ENCODE measurements at regions not wholly inside any gene's neighbourhood (a gene's known extent, or its start where the extent isn't known, plus 50 kb on each side); places are given as distances from the start of the nearest gene placed in this dataset.

DNA sequence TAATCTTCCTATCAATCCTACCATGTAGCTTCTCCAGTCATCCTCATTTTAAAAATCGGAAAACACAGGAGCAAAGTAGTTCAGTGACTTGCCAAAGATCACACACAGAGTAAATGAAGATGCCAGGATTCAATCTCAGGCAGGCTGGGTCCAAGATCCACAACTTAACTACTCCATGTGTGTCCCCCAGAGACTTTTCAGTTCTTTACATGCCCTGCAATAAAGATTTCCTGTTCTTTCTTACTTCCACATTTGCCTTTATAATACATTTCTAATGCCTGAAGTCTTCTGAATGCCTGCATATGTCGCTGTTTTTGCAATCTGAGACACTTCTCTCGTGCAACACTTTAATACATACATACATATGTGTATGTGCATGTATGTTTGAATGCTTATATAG is 121.7 kb upstream of the MARCKS start:
- Mint-ChIP-seq H3K27ac (no peak overlapping the region), H3K36me3 (ENCODE audit: low read depth) (no peaks in the 10 kb centered on the region), H3K27me3 (peaks cover 4% of the 10 kb centered on the region), H3K4me1 (ENCODE audit: low read depth) (peaks cover 9% of the 10 kb centered on the region), H3K4me3 (no peak overlapping the region), H3K9me3 (no peaks in the 10 kb centered on the region)

- H3K27ac Mint-ChIP-seq, result no peak overlapping the region
- peaks cover 9% of the 10 kb centered on the region for H3K4me1 Mint-ChIP-seq (ENCODE audit: low read depth)
- H3K4me3 Mint-ChIP-seq, result no peak overlapping the region
- no peaks in the 10 kb centered on the region for H3K36me3 Mint-ChIP-seq (ENCODE audit: low read depth)
- H3K27me3 Mint-ChIP-seq, result peaks cover 3% of the 10 kb centered on the region
- H3K9me3 Mint-ChIP-seq, result no peaks in the 10 kb centered on the region
These were observed 120.2 kb upstream of the MARCKS start for GRCh38 chr6:113736978-113737377.

- H3K27me3 Mint-ChIP-seq, result no peaks in the 10 kb centered on the region
- no peak overlapping the region for H3K4me3 Mint-ChIP-seq
- no peaks in the 10 kb centered on the region for H3K9me3 Mint-ChIP-seq
- H3K36me3 Mint-ChIP-seq (ENCODE audit: low read depth), result no peaks in the 10 kb centered on the region
- no peak overlapping the region for H3K27ac Mint-ChIP-seq
- H3K4me1 Mint-ChIP-seq (ENCODE audit: low read depth), result peaks cover 9% of the 10 kb centered on the region
These were observed 118.0 kb upstream of the MARCKS start for GRCh38 chr6:113739041-113739655.

DNA sequence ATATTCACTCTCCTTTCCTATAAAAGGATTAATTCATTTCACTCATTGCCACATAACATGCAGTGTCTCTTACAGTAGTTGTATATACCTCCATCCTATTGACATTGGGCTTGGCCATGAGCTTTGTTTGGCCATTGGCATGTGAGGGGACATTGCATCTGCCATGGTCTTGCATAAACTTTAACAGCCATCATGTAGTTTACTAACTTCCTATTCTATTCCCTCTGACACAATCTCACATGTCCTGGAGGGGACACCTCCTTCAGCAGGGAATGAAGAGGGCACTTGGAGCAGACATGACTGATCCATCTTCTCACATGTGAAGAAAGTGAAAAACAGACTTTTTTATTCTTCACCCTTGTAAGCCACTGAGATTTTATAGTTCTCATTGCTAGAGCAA is 115.5 kb upstream of the MARCKS start:
- Mint-ChIP-seq H3K4me3 (no peak overlapping the region), H3K27ac (no peak overlapping the region), H3K27me3 (no peaks in the 10 kb centered on the region), H3K36me3 (ENCODE audit: low read depth) (no peaks in the 10 kb centered on the region), H3K9me3 (no peaks in the 10 kb centered on the region), H3K4me1 (ENCODE audit: low read depth) (no peaks in the 10 kb centered on the region)

DNA sequence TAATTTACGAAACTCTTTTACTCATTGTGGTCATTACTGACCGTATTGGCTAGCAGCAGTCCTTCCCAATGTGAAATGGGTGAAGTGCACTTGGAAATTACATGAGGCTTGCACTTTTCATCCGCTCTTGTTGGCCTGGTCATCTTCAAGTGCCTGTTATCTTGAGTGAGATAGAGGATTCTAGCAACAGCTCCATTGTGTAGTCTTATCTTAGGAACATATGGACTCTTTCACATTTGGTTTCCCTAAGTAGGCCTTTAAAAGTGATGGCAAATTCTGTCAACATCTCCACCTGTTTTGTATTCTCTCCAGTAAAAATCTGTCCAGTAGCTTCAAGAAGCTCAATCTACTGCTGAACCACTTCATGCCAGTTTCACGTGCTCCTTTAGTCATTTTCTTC is 114.8 kb upstream of the MARCKS start:
- Mint-ChIP-seq H3K9me3 (no peaks in the 10 kb centered on the region), H3K27me3 (no peaks in the 10 kb centered on the region), H3K4me1 (ENCODE audit: low read depth) (no peaks in the 10 kb centered on the region), H3K36me3 (ENCODE audit: low read depth) (no peaks in the 10 kb centered on the region), H3K4me3 (no peak overlapping the region), H3K27ac (no peak overlapping the region)

GRCh38 chr6:113744861-113745260 is 112.3 kb upstream of the MARCKS start:
- Mint-ChIP-seq H3K9me3 (no peaks in the 10 kb centered on the region), H3K27ac (no peak overlapping the region), H3K4me1 (ENCODE audit: low read depth) (no peaks in the 10 kb centered on the region), H3K36me3 (ENCODE audit: low read depth) (no peaks in the 10 kb centered on the region), H3K4me3 (no peak overlapping the region), H3K27me3 (no peaks in the 10 kb centered on the region)

GRCh38 chr6:113750151-113750855 is 106.8 kb upstream of the MARCKS start:
- no peak overlapping the region for H3K27ac Mint-ChIP-seq
- no peaks in the 10 kb centered on the region for H3K27me3 Mint-ChIP-seq
- H3K9me3 Mint-ChIP-seq, result no peaks in the 10 kb centered on the region
- H3K4me1 Mint-ChIP-seq (ENCODE audit: low read depth), result no peaks in the 10 kb centered on the region
- H3K4me3 Mint-ChIP-seq, result no peak overlapping the region
- no peaks in the 10 kb centered on the region for H3K36me3 Mint-ChIP-seq (ENCODE audit: low read depth)

DNA sequence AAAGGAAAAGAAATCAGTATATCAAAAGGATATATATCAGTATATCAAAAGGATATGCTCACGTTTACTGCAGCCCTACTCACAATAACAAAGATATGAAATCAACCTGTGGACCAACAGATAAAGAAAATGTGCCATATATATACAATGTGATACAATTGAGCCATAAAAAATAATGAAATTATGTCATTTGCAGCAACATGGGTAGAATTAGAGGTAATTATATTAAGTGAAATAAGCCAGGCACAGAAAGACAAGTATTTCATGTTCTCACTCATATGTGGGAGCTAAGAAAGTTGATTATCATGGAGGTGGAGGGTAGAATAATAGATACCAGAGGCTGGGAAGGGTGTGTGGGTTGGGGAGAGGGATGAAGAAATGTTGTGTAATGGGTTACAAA is 102.9 kb upstream of the MARCKS start:
- no peaks in the 10 kb centered on the region for H3K9me3 Mint-ChIP-seq
- no peaks in the 10 kb centered on the region for H3K4me1 Mint-ChIP-seq (ENCODE audit: low read depth)
- H3K36me3 Mint-ChIP-seq (ENCODE audit: low read depth), result no peaks in the 10 kb centered on the region
- H3K4me3 Mint-ChIP-seq, result no peak overlapping the region
- H3K27me3 Mint-ChIP-seq, result no peaks in the 10 kb centered on the region
- H3K27ac Mint-ChIP-seq, result no peak overlapping the region

- Mint-ChIP-seq H3K9me3 (no peaks in the 10 kb centered on the region), H3K27me3 (no peaks in the 10 kb centered on the region), H3K4me3 (no peak overlapping the region), H3K36me3 (ENCODE audit: low read depth) (no peaks in the 10 kb centered on the region), H3K4me1 (ENCODE audit: low read depth) (no peaks in the 10 kb centered on the region), H3K27ac (no peak overlapping the region)
These were observed 101.5 kb upstream of the MARCKS start for GRCh38 chr6:113755449-113756289.

GRCh38 chr6:113756290-113756665 is 100.9 kb upstream of the MARCKS start:
- H3K27me3 Mint-ChIP-seq, result no peaks in the 10 kb centered on the region

DNA sequence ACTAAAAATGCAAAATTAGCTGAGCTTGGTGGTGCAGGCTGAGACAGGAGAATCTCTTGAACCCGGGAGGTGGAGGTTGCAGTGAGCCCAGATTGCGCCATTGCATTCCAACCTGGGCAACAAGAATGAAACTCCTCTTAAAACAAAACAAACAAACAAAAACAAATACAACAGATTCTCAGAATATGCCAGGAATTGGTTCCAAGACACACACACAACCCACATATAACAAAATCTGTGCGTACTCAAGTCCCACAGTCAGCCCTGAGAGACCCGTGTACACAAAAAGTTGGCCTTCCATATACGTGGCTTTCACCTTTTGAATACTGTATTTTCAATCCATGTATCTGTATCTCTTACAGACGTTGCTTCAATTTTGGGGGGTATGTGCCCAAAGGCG is 98.9 kb upstream of the MARCKS start:
- H3K27me3 Mint-ChIP-seq, result no peaks in the 10 kb centered on the region
- no peak overlapping the region for H3K4me3 Mint-ChIP-seq
- H3K27ac Mint-ChIP-seq, result no peak overlapping the region
- no peaks in the 10 kb centered on the region for H3K36me3 Mint-ChIP-seq (ENCODE audit: low read depth)
- H3K9me3 Mint-ChIP-seq, result no peaks in the 10 kb centered on the region
- H3K4me1 Mint-ChIP-seq (ENCODE audit: low read depth), result peaks cover 3% of the 10 kb centered on the region

More at GRCh38 chr6:113756290-113756665, 100.9 kb upstream of the MARCKS start:
- no peaks in the 10 kb centered on the region for H3K4me1 Mint-ChIP-seq (ENCODE audit: low read depth)
- H3K36me3 Mint-ChIP-seq (ENCODE audit: low read depth), result no peaks in the 10 kb centered on the region
- H3K4me3 Mint-ChIP-seq, result no peak overlapping the region
- H3K27ac Mint-ChIP-seq, result no peak overlapping the region
- no peaks in the 10 kb centered on the region for H3K9me3 Mint-ChIP-seq

GRCh38 chr6:113758826-113759574 is 98.1 kb upstream of the MARCKS start:
- H3K4me3 Mint-ChIP-seq, result no peak overlapping the region
- H3K27ac Mint-ChIP-seq, result no peak overlapping the region
- peaks cover 8% of the 10 kb centered on the region for H3K4me1 Mint-ChIP-seq (ENCODE audit: low read depth)

DNA sequence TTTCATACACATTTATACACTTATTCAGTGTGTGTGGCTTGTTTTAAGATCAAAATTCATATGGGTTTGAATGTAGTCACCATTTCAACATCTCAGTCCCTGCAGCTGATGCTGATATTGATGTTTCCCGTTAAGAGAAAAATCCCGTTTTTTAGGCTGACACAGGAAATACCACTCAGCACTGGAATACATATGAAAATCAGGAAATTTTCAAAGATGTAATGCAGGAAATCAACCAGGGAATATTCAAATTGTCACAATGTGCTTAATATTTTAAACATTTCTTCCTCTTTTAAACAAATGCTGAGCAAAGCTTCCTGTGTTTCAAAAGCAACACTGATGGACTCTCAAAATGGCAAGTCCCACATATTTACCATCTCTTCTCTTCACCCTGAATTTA is 94.5 kb upstream of the MARCKS start:
- no peak overlapping the region for H3K27ac Mint-ChIP-seq
- no peaks in the 10 kb centered on the region for H3K9me3 Mint-ChIP-seq

More at GRCh38 chr6:113758826-113759574, 98.1 kb upstream of the MARCKS start:
- H3K27me3 Mint-ChIP-seq, result no peaks in the 10 kb centered on the region
- no peaks in the 10 kb centered on the region for H3K36me3 Mint-ChIP-seq (ENCODE audit: low read depth)
- no peaks in the 10 kb centered on the region for H3K9me3 Mint-ChIP-seq

DNA sequence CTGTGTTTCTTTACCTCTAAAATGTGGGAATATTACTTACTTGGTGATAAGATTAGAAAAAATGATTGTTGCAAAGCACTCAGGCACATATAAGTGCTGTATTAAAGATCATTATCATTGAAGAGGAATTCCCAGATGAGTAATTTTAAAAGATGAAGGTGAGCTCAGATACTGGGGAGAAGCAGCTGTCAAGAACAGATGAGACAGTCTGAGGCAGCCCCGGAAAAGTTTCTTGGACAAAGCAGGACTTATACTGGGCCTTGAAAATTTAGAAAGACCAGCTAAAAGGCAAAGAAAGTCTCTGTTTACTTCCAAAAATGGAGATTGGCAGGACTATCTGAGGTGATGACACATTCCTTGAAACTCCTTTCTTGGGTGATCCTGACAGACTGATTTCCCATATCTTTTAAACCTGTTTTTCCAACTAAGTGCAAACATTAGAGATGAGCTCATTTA is 93.8 kb upstream of the MARCKS start:
- Mint-ChIP-seq H3K27ac (no peak overlapping the region), H3K36me3 (ENCODE audit: low read depth) (no peaks in the 10 kb centered on the region), H3K27me3 (no peaks in the 10 kb centered on the region), H3K4me1 (ENCODE audit: low read depth) (peaks cover 9% of the 10 kb centered on the region), H3K4me3 (no peak overlapping the region), H3K9me3 (no peaks in the 10 kb centered on the region)

More for the DNA sequence above, 94.5 kb upstream of the MARCKS start:
- no peaks in the 10 kb centered on the region for H3K27me3 Mint-ChIP-seq
- no peaks in the 10 kb centered on the region for H3K36me3 Mint-ChIP-seq (ENCODE audit: low read depth)
- H3K4me3 Mint-ChIP-seq, result no peak overlapping the region
- peaks cover 9% of the 10 kb centered on the region for H3K4me1 Mint-ChIP-seq (ENCODE audit: low read depth)

- Mint-ChIP-seq H3K27me3 (no peaks in the 10 kb centered on the region), H3K4me3 (no peak overlapping the region), H3K9me3 (no peaks in the 10 kb centered on the region), H3K36me3 (ENCODE audit: low read depth) (no peaks in the 10 kb centered on the region), H3K27ac (no peak overlapping the region), H3K4me1 (ENCODE audit: low read depth) (peaks cover 9% of the 10 kb centered on the region)
These were observed 93.3 kb upstream of the MARCKS start for GRCh38 chr6:113763876-113764275.
